ENCODE measurements at regions not wholly inside any gene's neighbourhood (a gene's known extent, or its start where the extent isn't known, plus 50 kb on each side); places are given as distances from the start of the nearest gene placed in this dataset.

DNA sequence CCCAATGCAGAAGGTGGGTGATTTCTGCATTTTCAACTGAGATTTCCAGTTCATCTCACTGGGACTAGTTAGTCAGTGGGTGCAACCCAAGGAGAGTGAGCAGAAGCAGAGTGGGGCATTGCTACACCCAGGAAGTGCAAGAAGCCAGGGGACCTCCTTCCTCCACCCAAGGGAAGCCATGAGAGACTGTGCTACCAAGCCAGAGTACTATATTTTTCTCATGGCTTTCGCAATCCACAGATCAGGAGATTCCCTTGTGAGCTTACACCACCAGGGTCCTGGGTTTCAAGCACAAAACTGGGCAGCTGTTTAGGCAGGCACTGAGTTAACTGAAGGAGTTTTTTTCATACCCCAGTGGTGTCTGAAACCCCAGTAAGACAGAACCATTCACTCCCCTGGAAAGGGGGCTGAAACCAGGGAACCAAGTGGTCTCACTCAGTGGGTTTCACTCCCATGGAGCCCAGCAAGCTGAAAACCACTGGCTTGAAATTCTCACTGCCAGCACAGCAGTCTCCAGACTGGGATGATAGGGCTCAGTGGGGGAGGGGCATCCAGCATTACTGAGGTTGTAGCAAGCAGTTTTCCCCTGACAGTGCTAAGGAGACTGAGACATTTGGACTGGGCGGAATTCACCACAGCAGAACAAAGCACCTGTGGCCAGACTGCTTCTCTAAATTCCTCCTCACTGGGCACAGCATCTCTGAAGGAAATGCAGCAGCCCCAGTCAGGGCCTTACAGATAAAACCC lies 903.4 kb downstream of the TECRL start:
- DNase-seq (ENCODE audit: low read depth in 2 of 2), result no peak

DNA sequence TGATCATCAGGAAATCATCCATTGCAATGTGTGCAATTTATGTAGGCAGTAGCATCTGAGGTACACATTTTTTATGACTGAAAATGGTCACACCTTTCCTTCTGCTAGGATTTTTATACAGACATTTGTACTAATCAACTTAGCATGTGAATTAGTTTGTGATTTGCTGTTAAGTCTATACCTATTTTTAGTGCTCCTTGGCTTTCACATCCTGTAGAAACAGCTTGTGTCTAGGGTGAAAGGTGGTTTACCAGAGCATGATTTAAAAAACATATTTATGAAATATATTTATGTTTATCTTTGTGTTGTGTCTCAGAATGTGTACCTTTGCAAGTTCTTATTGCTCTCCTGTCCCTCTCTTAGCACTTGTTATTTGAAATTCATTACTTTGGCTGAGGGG lies 916.0 kb downstream of the TECRL start:
- DNase-seq (ENCODE audit: low read depth in 2 of 2), result no peak

DNA sequence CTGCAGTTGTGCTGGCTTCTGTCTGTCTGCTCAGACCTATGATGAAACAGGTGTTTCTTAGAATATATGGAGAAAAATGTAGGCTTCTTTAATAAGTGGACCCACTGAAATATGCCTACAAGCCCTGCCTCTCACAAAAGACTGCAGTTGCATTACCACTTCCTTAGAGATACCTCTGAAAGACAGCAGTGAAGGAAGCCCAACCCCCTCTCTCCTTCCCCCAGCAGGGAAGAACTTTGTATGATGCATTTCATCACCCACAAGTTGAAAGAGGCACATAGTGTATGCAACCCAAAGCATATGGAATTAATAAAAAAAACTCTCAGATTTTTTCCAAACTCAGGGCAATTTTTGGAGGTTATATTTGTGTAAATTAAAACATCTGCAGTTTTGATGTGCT lies 916.7 kb downstream of the TECRL start:
- DNase-seq (ENCODE audit: low read depth in 2 of 2), result no peak

DNA sequence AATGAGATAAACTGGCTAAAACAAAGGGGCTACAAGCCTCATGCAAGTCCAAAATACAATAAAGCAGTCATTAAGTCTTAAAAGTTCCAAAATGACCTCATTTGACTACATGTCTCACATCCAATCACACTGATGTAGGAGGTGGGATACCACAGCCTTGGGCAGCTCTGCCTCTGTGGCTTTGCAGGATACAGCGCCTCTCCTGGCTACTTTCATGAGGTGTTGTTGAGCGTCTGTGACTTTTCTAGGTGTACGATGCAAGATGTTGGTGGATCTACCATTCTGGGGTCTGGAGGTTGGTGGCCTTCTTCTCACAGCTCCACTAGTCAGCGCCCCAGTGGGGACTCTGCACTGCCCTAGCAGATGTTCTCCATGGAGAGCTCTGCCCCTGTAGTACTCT lies 944.9 kb downstream of the TECRL start:
- no peak for DNase-seq (ENCODE audit: low read depth in 2 of 2)

DNA sequence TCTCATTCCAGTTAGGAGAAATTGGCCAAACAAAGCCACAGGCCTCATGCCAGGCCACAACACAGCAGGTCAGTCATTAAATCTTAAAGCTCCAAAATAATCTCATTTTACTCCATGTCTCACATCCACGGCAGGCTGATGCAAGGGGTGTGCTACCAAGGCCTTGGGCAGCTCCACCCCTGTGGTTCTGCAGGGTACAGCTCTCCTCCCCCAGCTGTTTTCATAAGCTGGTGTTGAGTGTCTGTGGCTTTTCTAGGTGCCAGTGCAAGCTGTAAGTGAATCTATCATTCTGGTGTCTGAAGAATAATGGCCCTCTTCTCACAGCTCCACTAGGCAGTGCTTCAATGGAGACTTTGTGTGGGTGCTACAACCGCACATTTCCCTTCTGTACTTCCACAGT lies 949.2 kb downstream of the TECRL start:
- no peak for DNase-seq (ENCODE audit: low read depth in 2 of 2)

DNA sequence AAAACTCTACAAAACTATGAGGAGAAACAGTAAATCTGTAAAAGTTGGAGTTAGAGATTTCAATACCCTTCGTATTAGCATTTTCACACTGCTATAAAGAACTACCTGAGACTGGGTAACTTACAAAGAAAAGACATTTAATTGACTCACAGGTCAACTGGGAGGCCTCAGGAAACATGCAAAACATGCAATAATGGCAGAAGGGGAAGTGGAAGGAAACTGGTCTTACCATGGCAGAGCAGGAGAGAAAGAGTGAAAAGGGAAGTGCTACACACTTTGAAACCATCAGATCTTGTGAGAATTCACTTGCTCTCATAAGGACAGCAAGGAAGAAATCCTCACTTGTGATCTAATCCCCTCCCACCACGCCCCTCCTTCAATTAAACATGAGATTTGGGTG lies 949.9 kb downstream of the TECRL start:
- DNase-seq (ENCODE audit: low read depth in 2 of 2), result no peak

DNA sequence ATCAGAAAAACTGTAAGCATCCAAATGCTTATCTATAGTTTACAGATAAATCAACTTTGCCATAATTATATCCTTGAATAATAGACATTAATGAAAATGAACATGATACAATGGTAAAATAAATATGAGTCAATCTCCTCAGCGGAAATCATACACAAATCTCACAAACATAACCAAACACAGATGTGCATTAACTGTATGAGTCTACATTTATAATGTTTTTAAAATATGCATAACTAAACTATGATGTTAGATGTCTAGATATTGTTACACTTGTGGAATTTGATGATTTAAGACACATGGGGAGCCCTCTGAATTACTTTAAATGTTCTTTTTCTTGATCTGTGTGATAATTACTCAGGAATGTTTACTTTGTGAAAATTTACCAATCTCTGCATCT lies 951.2 kb downstream of the TECRL start:
- DNase-seq (ENCODE audit: low read depth in 2 of 2), result no peak

DNA sequence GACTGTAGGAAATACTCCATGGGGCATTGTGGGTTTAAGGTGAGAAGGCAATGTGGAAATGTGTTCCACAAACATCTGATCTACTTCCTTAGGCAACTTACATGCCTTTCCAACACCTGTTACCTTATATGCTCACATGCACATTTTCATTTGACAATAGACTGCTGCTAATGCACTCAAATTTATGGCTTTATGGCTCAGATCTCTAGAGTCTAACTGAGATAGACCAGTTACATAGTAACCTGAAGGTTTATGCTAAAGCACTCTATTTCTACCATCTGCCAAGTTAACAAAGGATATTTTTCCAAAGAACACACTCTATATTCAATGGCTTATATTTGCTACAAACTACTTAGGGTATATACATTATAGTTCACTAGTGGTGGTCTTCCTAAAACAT lies 969.0 kb downstream of the TECRL start:
- DNase-seq (ENCODE audit: low read depth in 2 of 2), result no peak

DNA sequence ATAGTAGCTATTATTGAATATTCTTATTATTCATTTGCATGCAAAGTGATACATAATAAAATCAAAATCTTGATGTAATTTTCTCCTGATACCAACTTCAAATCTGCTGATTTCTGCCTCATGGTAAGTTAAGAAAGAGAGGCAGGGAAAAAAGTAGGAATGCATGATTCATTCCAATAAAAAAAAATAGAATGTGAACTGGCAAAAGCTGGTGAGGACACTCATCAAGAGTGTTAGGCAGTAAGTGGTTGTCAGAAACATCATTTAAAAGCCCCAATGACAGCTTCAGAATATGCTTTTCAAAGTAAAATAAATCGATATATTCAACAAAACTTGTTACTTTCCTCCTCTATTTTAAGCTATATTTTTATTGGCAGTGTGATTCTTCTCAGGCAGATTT lies 979.1 kb downstream of the TECRL start:
- no peak for DNase-seq (ENCODE audit: low read depth in 2 of 2)

DNA sequence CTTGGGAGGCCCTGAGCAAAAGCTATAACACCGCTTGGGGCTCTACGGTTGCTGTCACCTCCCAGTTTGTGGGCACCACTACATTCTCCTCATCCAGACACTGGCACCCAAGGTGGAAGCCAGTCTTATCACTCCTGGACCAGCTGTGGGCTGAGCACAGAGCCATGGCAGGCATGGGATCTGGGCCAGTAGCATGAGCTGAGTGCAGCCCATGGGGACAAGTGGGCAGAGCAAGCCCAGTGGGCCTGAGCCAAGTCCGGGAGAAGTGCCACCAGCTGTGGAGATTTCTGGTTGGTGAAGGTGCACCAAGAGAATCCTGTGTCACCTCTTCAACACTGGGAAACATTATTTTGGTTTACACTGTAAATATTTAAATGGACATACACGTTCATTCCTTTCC lies 1013.0 kb downstream of the TECRL start:
- no peak for DNase-seq (ENCODE audit: low read depth in 2 of 2)

DNA sequence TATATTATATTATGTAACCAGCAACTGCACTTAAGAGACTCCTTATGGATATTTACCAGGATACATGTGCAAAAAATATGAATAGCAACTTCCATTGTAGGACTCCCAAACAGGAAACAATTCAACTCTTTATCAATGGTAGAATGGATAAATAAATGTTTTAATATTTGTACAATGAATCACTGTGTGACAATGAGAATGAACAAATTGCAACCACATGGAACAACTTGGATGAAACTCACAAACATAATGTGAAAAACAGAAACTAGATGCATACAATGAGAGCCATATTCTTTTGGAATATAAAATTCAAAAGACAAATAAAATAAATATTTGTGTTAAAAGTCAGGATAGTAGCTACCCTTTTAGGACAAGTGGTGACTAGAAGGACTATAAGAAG lies 1015.7 kb downstream of the TECRL start:
- DNase-seq (ENCODE audit: low read depth in 2 of 2), result no peak

DNA sequence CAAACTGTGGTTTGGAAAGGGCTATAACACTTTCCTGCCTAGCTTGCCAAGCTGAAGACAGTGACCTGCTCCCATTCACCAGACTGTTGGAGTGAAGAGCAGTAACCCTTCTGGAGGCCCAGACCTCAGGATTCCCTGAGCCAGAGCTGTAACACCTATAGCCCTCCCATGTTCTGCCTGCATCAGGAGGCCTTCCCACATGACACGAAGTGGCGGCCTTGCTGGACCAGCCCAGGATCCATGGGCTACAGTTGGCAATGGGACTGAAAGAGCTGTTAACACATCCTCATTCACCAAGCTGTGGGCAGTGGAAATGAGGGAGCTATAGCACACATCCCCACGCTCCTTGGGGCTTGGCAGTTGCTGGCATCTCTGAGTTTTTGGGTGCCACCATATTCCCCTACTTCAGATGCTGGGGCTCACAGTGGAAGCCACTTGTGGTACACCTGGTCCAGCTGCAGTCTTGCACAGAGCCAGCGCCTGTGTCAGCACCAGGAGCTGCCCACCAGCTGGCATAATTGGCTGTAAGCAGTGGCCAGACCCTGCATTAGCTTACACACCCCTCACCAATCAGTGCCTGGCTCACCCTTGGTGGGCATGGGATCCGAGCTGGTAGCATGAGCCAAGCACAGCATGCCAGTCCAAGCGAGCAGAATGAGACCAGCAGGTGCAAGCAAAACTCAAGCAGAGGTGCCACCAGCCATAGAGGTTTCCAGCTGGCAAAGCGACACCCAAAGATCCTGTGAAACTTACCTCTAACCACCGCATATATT lies 1029.3 kb downstream of the TECRL start:
- DNase-seq (ENCODE audit: low read depth in 2 of 2), result no peak

DNA sequence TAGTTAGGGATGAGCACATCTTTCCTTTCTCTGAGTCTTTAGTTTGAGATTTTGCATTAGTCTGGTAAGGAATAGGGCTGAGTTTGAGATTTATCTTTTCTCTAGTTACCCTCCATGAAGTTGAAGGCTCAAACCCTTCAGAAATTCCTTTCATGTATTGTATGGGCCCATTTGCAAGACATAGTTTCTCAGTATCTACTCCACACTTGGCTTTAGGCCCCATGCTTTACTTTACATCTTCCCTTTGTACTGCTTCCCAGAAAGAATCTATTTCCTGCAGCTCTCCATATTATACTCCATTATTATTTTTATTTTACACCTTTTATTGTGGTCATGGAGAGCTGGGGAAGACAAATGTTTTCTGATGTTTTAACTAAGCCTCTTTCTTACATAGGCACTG lies 1038.2 kb downstream of the TECRL start:
- no peak for DNase-seq (ENCODE audit: low read depth in 2 of 2)

DNA sequence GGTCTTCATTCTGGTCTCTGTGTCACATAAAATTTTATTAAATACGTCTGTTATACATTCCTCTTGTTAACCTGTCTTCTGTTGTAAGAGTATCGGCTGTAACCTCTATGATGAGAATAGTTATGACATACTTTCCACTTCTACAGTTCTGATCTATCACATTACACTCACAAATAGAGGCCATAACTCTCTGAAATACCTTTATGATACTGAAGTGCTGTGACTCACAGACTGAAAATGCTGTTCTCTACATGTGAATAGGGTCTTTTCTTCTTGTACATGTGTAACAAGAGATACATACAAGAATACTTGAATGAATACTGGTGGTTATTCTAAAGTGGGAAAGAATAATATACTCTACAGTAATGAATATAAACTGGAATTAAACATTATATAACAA lies 1047.6 kb downstream of the TECRL start:
- no peak for DNase-seq (ENCODE audit: low read depth in 2 of 2)

DNA sequence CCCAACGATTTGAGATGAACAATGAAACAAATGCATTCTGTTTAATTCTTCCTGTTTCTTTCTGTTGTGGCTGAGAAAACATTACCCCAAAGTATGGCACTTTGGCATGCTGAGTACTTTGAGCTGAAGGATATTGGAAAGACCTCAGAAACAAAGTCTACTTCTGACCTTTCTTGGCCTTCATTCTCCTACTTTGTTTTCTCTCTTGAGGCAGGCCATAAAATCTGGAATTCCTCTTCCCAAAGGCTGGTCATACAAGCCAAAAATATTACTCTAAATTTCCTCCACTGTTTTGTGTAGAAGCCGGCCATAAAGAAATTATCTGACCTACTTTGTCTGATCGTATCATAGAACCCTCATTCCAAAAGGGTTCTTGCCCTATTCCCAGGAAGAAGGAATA lies 1048.2 kb downstream of the TECRL start:
- no peak for DNase-seq (ENCODE audit: low read depth in 2 of 2)

DNA sequence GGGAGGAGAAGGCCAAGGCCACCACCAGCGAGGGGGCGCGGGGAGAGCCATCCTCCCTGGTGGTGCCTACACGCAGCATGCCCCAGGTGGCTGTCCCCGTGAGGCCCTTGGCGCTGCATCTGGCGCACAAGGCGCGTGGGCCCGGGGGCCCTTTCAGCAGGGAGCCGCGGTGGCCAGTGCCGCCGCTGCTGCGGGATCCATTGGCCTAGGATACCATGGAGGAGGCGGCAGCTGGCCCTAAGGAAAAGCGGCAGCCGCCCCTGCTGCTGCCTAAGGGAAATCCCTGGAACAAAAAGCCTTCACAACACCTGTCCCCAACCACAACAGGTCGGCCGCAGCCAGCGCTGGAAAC lies 1059.6 kb downstream of the TECRL start:
- no peak for DNase-seq (ENCODE audit: low read depth in 2 of 2)

DNA sequence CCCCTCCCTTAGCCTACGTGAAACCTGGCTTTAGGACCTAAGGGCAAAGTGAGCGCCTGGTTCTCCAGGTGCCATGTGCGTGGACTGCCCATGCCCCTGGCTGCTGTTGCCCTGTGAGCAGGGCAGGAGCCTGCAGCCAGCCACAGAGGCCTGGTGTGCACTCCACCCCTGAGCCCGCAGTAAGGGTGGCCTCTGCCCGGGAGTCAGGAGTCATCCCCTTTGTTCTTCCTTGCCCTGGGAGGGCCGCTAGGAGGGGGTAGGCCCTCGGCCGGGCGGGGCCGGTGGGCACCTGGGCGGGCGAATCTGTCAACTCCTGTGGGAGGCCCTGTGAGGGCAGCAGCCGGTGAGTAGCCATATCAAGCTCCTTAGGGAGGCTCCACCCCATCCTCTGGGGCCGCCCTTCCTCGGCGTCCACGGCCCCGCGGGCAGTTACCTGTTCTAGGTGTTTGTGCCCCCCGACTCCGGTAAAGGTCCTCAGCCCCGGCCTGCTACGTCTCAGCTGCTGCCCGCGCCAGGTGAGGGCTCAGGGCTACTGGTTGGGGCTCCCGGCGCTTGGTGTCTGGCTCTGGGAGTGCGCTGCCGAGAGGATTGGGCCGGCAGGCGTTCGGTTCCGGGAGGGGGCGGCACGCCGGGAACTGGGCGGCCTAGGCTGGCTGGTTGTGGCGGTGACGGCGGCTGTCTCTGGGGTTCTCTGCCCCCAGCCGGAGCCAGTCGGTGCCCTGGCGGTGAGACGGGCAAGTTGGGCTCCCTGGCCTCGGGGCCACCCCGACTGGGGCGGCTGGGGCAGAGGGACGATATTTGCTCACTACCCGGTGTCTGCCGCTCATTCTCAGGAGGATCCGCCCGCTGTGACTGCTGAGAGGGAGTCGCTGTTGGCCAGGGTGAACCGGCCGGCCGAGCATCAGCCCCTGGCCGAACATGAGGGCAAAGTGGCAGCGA lies 1060.2 kb downstream of the TECRL start:
- no peak for DNase-seq (ENCODE audit: low read depth in 2 of 2)

DNA sequence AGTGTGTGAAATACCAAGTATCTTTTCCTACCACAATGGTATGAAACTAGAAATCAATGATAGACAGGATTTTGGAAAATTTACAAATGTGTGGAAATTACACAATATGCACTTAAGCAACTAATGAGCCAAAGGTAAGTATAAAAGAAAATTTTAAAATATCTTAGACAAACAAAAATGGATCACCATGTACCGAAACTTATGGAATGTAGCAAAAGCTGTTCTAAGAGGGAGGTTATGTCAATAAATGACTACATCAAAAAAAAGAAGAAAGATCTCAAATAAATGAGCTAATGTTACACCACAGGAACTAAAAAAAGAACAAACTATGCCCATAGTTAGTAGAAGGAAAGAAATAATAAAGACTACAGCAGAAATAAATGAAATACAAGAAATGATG lies 1084.1 kb downstream of the TECRL start:
- DNase-seq (ENCODE audit: low read depth in 2 of 2), result no peak

DNA sequence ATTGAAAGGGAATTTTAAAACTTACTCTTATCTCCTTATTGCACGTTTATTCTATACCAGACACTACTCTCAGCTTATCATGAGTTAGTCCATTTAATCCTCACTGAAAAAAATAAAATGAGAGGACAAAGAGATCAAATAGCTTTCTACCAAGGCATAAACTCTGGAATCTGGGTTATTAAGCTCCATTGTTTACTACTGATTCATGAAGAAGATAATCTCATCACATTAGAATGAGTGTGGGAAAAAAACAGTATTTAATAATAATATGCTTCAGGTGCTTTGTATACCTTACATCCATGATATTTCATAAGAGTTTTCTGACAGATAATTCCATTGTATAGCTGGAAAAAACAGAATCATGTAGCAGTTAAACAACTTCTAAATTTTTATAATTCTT lies 1092.6 kb downstream of the TECRL start:
- DNase-seq (ENCODE audit: low read depth in 2 of 2), result no peak

DNA sequence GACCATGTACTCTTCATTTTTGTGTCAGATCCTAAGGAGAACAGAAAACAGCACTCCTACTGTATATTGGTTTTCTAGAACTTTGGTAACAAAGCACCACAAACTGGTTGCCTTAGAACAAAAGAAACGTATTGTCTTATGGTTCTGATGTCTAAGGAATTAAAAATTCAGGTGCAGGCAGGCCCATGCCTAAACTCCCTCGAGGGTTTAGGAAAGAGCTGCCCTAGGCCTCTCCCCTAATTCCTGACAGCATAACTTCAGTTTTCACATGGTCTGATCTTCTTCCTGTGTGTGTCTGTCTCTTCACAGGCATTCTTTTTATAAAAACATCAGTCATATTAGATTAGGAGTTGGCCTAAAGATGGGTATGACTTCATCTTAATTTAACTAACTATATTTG lies 1093.6 kb downstream of the TECRL start:
- no peak for DNase-seq (ENCODE audit: low read depth in 2 of 2)

DNA sequence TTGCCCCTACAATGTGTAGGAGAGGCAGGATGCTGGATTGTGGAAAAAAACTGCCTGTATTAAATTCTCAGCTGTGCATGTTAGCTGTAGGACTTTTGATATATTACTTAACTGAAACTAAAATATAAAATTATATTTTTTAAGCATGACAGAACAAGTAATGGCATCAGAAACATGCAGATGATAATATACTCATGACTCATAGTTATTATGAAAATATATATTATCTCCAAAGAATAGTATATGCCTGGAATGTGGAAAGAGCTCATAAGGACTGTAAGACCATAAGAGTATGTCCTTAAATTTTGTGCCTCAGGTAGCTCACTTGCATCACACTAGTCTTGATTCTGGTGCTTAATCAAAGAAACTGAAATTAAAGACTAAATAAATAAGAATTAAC lies 1100.6 kb downstream of the TECRL start:
- DNase-seq (ENCODE audit: low read depth in 2 of 2), result no peak

DNA sequence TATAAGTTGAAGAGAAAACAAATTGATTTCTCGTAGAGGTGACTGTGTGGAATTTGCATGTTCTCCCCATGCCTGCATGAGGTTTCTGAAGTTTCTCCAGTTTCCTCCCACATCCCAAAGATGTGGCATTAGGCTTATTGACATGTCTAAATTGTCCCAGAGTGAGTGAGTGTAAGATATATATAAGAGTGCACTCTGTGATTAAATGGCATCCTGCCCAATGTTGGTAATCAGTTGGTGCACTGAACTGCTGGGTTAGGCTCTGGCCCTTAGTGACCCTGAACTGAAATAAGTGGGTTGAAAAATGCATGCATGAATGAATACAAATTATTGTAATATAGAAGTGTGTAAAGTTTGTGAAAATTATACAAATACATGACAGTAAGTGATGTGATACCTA lies 1106.5 kb downstream of the TECRL start:
- DNase-seq (ENCODE audit: low read depth in 2 of 2), result no peak

DNA sequence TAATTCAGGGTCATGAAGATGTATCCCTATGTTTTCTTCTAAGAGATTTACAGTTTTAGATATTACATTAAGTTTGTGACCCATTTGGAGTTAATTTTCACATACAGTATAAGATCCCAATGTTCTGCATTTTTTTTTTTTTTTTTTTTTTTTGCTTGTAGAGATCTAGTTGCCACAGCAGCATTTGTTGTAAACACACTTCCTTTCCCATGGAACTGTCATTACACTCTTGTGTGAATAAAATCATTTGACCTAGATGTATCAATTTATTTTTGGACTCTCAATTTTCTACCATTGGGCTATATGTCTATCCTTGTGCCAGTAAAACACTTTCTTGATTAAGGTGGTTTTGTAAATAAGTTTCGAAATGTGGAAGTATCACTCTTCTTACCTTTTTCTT lies 1107.2 kb downstream of the TECRL start:
- DNase-seq (ENCODE audit: low read depth in 2 of 2), result no peak
